H1 (cell line): ENCODE measurements at regions not wholly inside any gene's neighbourhood (a gene's known extent, or its start where the extent isn't known, plus 50 kb on each side); places are given as distances from the start of the nearest gene placed in this dataset.

Source experiments
- POLR2A ChIP-seq, 2 experiments: IDR thresholded peaks; 1 replicate in 1 of 2; 2 replicates in 1 of 2; pipeline ENCODE4 v1.6.1; 2011; ENCODE audit warnings: low read depth in 2 of 2, low read length in 2 of 2, mild to moderate bottlenecking in 2 of 2; ENCODE audit errors: control extremely low read depth in 1 of 2
- TF ChIP-seq, protein P1 (sequence below): fragments of 300-600 bp; sonication (generic); IDR thresholded peaks from 2 replicates; pipeline ENCODE4 v1.7.1; 2012; ENCODE audit warnings: low read length, moderate library complexity, mild to moderate bottlenecking, inconsistent platforms; ENCODE audit not compliant: insufficient replicate concordance

GRCh38 chr13:72126424-72126823, 259.4 kb upstream of the DACH1 start (continued):
- TF ChIP-seq, protein P1, sequence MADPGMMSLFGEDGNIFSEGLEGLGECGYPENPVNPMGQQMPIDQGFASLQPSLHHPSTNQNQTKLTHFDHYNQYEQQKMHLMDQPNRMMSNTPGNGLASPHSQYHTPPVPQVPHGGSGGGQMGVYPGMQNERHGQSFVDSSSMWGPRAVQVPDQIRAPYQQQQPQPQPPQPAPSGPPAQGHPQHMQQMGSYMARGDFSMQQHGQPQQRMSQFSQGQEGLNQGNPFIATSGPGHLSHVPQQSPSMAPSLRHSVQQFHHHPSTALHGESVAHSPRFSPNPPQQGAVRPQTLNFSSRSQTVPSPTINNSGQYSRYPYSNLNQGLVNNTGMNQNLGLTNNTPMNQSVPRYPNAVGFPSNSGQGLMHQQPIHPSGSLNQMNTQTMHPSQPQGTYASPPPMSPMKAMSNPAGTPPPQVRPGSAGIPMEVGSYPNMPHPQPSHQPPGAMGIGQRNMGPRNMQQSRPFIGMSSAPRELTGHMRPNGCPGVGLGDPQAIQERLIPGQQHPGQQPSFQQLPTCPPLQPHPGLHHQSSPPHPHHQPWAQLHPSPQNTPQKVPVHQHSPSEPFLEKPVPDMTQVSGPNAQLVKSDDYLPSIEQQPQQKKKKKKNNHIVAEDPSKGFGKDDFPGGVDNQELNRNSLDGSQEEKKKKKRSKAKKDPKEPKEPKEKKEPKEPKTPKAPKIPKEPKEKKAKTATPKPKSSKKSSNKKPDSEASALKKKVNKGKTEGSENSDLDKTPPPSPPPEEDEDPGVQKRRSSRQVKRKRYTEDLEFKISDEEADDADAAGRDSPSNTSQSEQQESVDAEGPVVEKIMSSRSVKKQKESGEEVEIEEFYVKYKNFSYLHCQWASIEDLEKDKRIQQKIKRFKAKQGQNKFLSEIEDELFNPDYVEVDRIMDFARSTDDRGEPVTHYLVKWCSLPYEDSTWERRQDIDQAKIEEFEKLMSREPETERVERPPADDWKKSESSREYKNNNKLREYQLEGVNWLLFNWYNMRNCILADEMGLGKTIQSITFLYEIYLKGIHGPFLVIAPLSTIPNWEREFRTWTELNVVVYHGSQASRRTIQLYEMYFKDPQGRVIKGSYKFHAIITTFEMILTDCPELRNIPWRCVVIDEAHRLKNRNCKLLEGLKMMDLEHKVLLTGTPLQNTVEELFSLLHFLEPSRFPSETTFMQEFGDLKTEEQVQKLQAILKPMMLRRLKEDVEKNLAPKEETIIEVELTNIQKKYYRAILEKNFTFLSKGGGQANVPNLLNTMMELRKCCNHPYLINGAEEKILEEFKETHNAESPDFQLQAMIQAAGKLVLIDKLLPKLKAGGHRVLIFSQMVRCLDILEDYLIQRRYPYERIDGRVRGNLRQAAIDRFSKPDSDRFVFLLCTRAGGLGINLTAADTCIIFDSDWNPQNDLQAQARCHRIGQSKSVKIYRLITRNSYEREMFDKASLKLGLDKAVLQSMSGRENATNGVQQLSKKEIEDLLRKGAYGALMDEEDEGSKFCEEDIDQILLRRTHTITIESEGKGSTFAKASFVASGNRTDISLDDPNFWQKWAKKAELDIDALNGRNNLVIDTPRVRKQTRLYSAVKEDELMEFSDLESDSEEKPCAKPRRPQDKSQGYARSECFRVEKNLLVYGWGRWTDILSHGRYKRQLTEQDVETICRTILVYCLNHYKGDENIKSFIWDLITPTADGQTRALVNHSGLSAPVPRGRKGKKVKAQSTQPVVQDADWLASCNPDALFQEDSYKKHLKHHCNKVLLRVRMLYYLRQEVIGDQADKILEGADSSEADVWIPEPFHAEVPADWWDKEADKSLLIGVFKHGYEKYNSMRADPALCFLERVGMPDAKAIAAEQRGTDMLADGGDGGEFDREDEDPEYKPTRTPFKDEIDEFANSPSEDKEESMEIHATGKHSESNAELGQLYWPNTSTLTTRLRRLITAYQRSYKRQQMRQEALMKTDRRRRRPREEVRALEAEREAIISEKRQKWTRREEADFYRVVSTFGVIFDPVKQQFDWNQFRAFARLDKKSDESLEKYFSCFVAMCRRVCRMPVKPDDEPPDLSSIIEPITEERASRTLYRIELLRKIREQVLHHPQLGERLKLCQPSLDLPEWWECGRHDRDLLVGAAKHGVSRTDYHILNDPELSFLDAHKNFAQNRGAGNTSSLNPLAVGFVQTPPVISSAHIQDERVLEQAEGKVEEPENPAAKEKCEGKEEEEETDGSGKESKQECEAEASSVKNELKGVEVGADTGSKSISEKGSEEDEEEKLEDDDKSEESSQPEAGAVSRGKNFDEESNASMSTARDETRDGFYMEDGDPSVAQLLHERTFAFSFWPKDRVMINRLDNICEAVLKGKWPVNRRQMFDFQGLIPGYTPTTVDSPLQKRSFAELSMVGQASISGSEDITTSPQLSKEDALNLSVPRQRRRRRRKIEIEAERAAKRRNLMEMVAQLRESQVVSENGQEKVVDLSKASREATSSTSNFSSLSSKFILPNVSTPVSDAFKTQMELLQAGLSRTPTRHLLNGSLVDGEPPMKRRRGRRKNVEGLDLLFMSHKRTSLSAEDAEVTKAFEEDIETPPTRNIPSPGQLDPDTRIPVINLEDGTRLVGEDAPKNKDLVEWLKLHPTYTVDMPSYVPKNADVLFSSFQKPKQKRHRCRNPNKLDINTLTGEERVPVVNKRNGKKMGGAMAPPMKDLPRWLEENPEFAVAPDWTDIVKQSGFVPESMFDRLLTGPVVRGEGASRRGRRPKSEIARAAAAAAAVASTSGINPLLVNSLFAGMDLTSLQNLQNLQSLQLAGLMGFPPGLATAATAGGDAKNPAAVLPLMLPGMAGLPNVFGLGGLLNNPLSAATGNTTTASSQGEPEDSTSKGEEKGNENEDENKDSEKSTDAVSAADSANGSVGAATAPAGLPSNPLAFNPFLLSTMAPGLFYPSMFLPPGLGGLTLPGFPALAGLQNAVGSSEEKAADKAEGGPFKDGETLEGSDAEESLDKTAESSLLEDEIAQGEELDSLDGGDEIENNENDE, result no peak
- TF ChIP-seq POLR2A (IDR thresholded peaks at IDR 0.05; ENCODE audit: control extremely low read depth in 1 of 2, low read depth in 2 of 2, low read length in 2 of 2), result no peak
